WTC11 (cell line): ENCODE measurements at regions not wholly inside any gene's neighbourhood (a gene's known extent, or its start where the extent isn't known, plus 50 kb on each side); places are given as distances from the start of the nearest gene placed in this dataset.
"Not testable (repeated sequence)": the region's sequence is repeated elsewhere in the genome, so short reads cannot be mapped to it uniquely, and the experiment has no call there.

Experiments
- ATAC-seq: fragments of 200-7000 bp; cut with Tn5 transposase; 2 replicates; pipeline ENCODE4 v1.10.0; 2021; ENCODE audit warnings: mild to moderate bottlenecking, moderate library complexity
- CTCF ChIA-PET: fragments of 300-600 bp; sonication (Branson Sonifier 250); formaldehyde crosslinking; loops from one replicate; lab custom pipeline; 2021; ENCODE audit warnings: antibody characterized with exemption; lab: Charles Lee
- POLR2A ChIA-PET: fragments of 350-600 bp; sonication (Branson Sonifier 250); formaldehyde crosslinking; loops from one replicate; lab custom pipeline; 2021; ENCODE audit warnings: antibody characterized with exemption; lab: Charles Lee
- DNase-seq: peaks from one replicate; pipeline ENCODE4 v3.0.0; 2021; ENCODE audit warnings: low spot score
- H3K27ac Mint-ChIP-seq: 2 replicates; pipeline ENCODE4 v1.8.0; 2021; ENCODE audit warnings: mixed read lengths
- H3K27me3 Mint-ChIP-seq: 2 replicates; pipeline ENCODE4 v1.8.0; 2021; ENCODE audit warnings: low read depth, mild to moderate bottlenecking, moderate library complexity, mixed read lengths
- H3K36me3 Mint-ChIP-seq: 2 replicates; pipeline ENCODE4 v1.8.0; 2021; ENCODE audit warnings: mixed read lengths
- H3K4me1 Mint-ChIP-seq: 2 replicates; pipeline ENCODE4 v1.8.0; 2022; ENCODE audit warnings: mixed read lengths
- H3K4me3 Mint-ChIP-seq: 2 replicates; pipeline ENCODE4 v1.8.0; 2021; ENCODE audit warnings: mild to moderate bottlenecking, moderate library complexity, mixed read lengths
- H3K9me3 Mint-ChIP-seq: 2 replicates; pipeline ENCODE4 v1.8.0; 2021; ENCODE audit warnings: mixed read lengths
- CREM ChIP-seq: sonication (generic); formaldehyde crosslinking; IDR thresholded peaks from 2 replicates; pipeline ENCODE4 v1.8.1; 2022; ENCODE audit warnings: mild to moderate bottlenecking, missing genetic modification reagents, moderate library complexity
- GTF2I ChIP-seq: fragments of 250-450 bp; sonication (Bioruptor Pico); conservative IDR thresholded peaks from 2 replicates; pipeline ENCODE4 v1.4.0; 2021; ENCODE audit warnings: mild to moderate bottlenecking
- JUN ChIP-seq: sonication (generic); formaldehyde crosslinking; IDR thresholded peaks from 2 replicates; pipeline ENCODE4 v1.8.0; 2023; ENCODE audit warnings: mild to moderate bottlenecking, missing genetic modification reagents
- NFE2L1 ChIP-seq: sonication (generic); formaldehyde crosslinking; IDR thresholded peaks from 2 replicates; pipeline ENCODE4 v1.8.1; 2023; ENCODE audit warnings: missing genetic modification reagents
- RELA ChIP-seq: sonication (generic); formaldehyde crosslinking; IDR thresholded peaks from 2 replicates; pipeline ENCODE4 v1.8.1; 2022; ENCODE audit warnings: missing genetic modification reagents, mild to moderate bottlenecking, borderline replicate concordance
- RORB ChIP-seq: fragments of 250-450 bp; sonication (Bioruptor Pico); IDR thresholded peaks from 2 replicates; pipeline ENCODE4 v1.9.0; 2021; ENCODE audit warnings: mild to moderate bottlenecking
- ZNF232 ChIP-seq: sonication (generic); formaldehyde crosslinking; IDR thresholded peaks from 2 replicates; pipeline ENCODE4 v1.8.0; 2022; ENCODE audit warnings: mild to moderate bottlenecking, missing genetic modification reagents
- ZNF317 ChIP-seq: sonication (generic); formaldehyde crosslinking; IDR thresholded peaks from 2 replicates; pipeline ENCODE4 v1.8.1; 2023; ENCODE audit warnings: low read depth, mild to moderate bottlenecking, moderate library complexity, missing genetic modification reagents, borderline replicate concordance
- TF ChIP-seq, protein P1 (sequence below): fragments of 250-450 bp; sonication (Bioruptor Pico); IDR thresholded peaks from 2 replicates; pipeline ENCODE4 v1.9.0; 2021; ENCODE audit warnings: mild to moderate bottlenecking
- TF ChIP-seq, protein P2 (sequence below): fragments of 200-600 bp; IDR thresholded peaks from 2 replicates; pipeline ENCODE4 v1.8.0; 2022; ENCODE audit warnings: antibody characterized with exemption
- TF ChIP-seq, protein P3 (sequence below): fragments of 250-450 bp; sonication (Bioruptor Pico); IDR thresholded peaks from 2 replicates; pipeline ENCODE4 v1.9.0; 2021; ENCODE audit warnings: mild to moderate bottlenecking, borderline replicate concordance
- TF ChIP-seq, protein P4 (sequence below): sonication (generic); formaldehyde crosslinking; conservative IDR thresholded peaks from 2 replicates; pipeline ENCODE4 v1.8.1; 2022; ENCODE audit warnings: mild to moderate bottlenecking, missing genetic modification reagents
- TF ChIP-seq, protein P5 (sequence below): fragments of 250-450 bp; sonication (Bioruptor Pico); IDR thresholded peaks from 2 replicates; pipeline ENCODE4 v1.9.0; 2021; ENCODE audit warnings: moderate library complexity, mild to moderate bottlenecking, inconsistent platforms, borderline replicate concordance
- TF ChIP-seq, protein P6 (sequence below): fragments of 250-450 bp; sonication (Bioruptor Pico); IDR thresholded peaks from 2 replicates; pipeline ENCODE4 v1.8.0; 2021; ENCODE audit warnings: mild to moderate bottlenecking

DNA sequence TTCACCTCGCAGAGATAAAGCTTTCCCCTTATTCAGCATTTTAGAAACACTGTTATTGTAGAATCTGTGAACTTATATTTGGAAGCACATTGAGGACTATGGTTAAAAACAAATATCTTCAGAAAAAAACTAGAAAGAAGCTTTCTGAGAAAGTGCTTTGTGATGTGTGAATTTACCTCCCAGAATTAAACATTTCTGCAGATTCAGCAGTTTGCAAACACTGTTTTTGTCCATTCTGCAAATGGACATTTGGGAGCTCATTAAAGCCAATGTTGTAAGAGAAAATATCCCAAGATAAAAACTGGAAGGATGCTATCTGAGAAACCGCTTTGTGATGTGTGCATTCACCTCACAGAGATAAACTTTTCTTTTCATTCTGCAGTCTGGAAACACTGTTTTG, 272.7 kb downstream of the OR4A5 start:
- peaks cover 93% of the 10 kb centered on the region for H3K36me3 Mint-ChIP-seq
- TF ChIP-seq, protein P1, sequence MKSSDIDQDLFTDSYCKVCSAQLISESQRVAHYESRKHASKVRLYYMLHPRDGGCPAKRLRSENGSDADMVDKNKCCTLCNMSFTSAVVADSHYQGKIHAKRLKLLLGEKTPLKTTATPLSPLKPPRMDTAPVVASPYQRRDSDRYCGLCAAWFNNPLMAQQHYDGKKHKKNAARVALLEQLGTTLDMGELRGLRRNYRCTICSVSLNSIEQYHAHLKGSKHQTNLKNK (CRISPR knock-in tag) = no peak
- TF ChIP-seq, protein P2, sequence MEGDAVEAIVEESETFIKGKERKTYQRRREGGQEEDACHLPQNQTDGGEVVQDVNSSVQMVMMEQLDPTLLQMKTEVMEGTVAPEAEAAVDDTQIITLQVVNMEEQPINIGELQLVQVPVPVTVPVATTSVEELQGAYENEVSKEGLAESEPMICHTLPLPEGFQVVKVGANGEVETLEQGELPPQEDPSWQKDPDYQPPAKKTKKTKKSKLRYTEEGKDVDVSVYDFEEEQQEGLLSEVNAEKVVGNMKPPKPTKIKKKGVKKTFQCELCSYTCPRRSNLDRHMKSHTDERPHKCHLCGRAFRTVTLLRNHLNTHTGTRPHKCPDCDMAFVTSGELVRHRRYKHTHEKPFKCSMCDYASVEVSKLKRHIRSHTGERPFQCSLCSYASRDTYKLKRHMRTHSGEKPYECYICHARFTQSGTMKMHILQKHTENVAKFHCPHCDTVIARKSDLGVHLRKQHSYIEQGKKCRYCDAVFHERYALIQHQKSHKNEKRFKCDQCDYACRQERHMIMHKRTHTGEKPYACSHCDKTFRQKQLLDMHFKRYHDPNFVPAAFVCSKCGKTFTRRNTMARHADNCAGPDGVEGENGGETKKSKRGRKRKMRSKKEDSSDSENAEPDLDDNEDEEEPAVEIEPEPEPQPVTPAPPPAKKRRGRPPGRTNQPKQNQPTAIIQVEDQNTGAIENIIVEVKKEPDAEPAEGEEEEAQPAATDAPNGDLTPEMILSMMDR = no peak
- H3K9me3 Mint-ChIP-seq = peaks cover 74% of the 10 kb centered on the region
- no peaks in the 10 kb centered on the region for H3K4me1 Mint-ChIP-seq
- CTCF ChIA-PET = no interaction called here
- peaks cover 20% of the 10 kb centered on the region for H3K27me3 Mint-ChIP-seq
- no peak overlapping the region for H3K27ac Mint-ChIP-seq
- no peak for DNase-seq
- no peak for ATAC-seq
- H3K4me3 Mint-ChIP-seq = no peak overlapping the region
- POLR2A ChIA-PET = no interaction called here

DNA sequence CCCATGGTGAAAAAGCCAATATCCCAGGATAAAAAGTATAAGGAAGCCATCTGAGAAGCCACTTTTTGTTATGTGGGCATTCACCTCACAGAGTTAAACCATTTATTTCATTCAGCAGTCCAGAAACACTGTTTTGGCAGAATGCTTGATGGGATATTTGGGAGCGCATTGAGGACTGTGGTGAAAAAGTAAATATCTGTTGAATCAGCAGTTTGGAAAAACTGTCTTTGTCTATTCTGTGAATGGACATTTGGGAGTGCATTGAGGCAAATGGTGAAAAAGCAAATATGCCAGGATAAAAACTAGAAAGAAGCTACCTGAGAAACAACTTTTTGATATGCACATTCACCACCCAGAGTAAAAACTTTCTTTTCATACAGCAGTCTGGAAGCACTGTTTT, 276.2 kb upstream of the TRIM48 start:
- Mint-ChIP-seq H3K4me1 (no peaks in the 10 kb centered on the region), H3K27ac (no peak overlapping the region), H3K4me3 (no peak overlapping the region), H3K27me3 (peaks cover 19% of the 10 kb centered on the region), H3K9me3 (peaks cover 78% of the 10 kb centered on the region)
- ATAC-seq = no peak
- no peak for DNase-seq
- CTCF ChIA-PET = no interaction called here
- POLR2A ChIA-PET = no interaction called here
- TF ChIP-seq, protein P3, sequence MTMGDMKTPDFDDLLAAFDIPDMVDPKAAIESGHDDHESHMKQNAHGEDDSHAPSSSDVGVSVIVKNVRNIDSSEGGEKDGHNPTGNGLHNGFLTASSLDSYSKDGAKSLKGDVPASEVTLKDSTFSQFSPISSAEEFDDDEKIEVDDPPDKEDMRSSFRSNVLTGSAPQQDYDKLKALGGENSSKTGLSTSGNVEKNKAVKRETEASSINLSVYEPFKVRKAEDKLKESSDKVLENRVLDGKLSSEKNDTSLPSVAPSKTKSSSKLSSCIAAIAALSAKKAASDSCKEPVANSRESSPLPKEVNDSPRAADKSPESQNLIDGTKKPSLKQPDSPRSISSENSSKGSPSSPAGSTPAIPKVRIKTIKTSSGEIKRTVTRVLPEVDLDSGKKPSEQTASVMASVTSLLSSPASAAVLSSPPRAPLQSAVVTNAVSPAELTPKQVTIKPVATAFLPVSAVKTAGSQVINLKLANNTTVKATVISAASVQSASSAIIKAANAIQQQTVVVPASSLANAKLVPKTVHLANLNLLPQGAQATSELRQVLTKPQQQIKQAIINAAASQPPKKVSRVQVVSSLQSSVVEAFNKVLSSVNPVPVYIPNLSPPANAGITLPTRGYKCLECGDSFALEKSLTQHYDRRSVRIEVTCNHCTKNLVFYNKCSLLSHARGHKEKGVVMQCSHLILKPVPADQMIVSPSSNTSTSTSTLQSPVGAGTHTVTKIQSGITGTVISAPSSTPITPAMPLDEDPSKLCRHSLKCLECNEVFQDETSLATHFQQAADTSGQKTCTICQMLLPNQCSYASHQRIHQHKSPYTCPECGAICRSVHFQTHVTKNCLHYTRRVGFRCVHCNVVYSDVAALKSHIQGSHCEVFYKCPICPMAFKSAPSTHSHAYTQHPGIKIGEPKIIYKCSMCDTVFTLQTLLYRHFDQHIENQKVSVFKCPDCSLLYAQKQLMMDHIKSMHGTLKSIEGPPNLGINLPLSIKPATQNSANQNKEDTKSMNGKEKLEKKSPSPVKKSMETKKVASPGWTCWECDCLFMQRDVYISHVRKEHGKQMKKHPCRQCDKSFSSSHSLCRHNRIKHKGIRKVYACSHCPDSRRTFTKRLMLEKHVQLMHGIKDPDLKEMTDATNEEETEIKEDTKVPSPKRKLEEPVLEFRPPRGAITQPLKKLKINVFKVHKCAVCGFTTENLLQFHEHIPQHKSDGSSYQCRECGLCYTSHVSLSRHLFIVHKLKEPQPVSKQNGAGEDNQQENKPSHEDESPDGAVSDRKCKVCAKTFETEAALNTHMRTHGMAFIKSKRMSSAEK = no peak
- TF ChIP-seq RELA = no peak
- TF ChIP-seq NFE2L1 = no peak
- TF ChIP-seq, protein P4, sequence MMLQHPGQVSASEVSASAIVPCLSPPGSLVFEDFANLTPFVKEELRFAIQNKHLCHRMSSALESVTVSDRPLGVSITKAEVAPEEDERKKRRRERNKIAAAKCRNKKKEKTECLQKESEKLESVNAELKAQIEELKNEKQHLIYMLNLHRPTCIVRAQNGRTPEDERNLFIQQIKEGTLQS (CRISPR knock-in tag) = no peak
- TF ChIP-seq ZNF232 = no peak
- no peak for TF ChIP-seq RORB (CRISPR knock-in tag)
- TF ChIP-seq, protein P5, sequence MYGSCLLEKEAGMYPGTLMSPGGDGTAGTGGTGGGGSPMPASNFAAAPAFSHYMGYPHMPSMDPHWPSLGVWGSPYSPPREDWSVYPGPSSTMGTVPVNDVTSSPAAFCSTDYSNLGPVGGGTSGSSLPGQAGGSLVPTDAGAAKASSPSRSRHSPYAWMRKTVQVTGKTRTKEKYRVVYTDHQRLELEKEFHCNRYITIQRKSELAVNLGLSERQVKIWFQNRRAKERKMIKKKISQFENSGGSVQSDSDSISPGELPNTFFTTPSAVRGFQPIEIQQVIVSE (CRISPR knock-in tag) = no peak
- TF ChIP-seq, protein P6, sequence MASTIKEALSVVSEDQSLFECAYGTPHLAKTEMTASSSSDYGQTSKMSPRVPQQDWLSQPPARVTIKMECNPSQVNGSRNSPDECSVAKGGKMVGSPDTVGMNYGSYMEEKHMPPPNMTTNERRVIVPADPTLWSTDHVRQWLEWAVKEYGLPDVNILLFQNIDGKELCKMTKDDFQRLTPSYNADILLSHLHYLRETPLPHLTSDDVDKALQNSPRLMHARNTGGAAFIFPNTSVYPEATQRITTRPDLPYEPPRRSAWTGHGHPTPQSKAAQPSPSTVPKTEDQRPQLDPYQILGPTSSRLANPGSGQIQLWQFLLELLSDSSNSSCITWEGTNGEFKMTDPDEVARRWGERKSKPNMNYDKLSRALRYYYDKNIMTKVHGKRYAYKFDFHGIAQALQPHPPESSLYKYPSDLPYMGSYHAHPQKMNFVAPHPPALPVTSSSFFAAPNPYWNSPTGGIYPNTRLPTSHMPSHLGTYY (CRISPR knock-in tag) = no peak
- no peak for TF ChIP-seq ZNF317
- TF ChIP-seq JUN (CRISPR knock-in tag) = no peak
- TF ChIP-seq GTF2I (CRISPR knock-in tag) = no peak
- TF ChIP-seq CREM (CRISPR knock-in tag) = no peak
- TF ChIP-seq, all 79 proteins: peak for 0
- peaks cover 91% of the 10 kb centered on the region for H3K36me3 Mint-ChIP-seq

DNA sequence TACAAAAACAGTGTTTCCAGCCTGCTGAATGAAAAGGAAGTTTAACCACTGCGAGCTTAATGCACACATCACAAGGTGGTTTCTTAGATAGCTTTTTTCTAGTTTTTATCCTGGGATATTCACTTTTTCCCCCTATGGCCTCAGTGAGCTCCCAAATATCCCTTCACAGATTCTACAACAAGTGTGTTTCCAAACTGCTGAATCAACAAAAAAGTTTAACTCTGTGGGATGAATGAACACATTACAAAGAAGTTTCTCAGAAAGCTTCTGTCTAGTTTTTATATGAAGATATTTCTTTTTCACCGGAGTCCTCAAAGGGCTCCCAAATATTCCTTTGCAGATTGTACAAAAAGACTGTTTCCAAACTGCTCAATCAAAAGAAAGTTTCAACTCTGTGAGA, 233.1 kb upstream of the TRIM48 start:
- H3K9me3 Mint-ChIP-seq = peaks cover 85% of the 10 kb centered on the region
- H3K27me3 Mint-ChIP-seq = peaks cover 15% of the 10 kb centered on the region
- CTCF ChIA-PET, ATAC-seq, H3K4me1 Mint-ChIP-seq, H3K27ac Mint-ChIP-seq, H3K4me3 Mint-ChIP-seq, DNase-seq, POLR2A ChIA-PET: not testable (repeated sequence)
- H3K36me3 Mint-ChIP-seq = peaks cover 85% of the 10 kb centered on the region
